Mesodermal cell (in vitro differentiated cells): ENCODE measurements at regions not wholly inside any gene's neighbourhood (a gene's known extent, or its start where the extent isn't known, plus 50 kb on each side); places are given as distances from the start of the nearest gene placed in this dataset.

Experiments used
- H3K27ac ChIP-seq: 2 replicates; pipeline ENCODE4 v1.7.0; 2013; ENCODE audit warnings: mild to moderate bottlenecking, low read depth, low read length, moderate library complexity; ENCODE audit not compliant: severe bottlenecking
- H3K36me3 ChIP-seq: 2 replicates; pipeline ENCODE4 v1.7.1; 2013; ENCODE audit warnings: mild to moderate bottlenecking, low read length, moderate library complexity; ENCODE audit not compliant: control insufficient read depth, insufficient read depth
- H3K4me1 ChIP-seq: one replicate; pipeline ENCODE4 v1.7.1; 2013; ENCODE audit warnings: mild to moderate bottlenecking, low read length; ENCODE audit not compliant: insufficient read depth, control insufficient read depth, poor library complexity, severe bottlenecking
- H3K4me3 ChIP-seq: 2 replicates; pipeline ENCODE4 v1.7.0; 2013; ENCODE audit warnings: low read length, control low read depth, mild to moderate bottlenecking; ENCODE audit not compliant: insufficient read depth, poor library complexity, severe bottlenecking; ENCODE audit errors: extremely low read depth
- H3K9me3 ChIP-seq: 2 replicates; pipeline ENCODE4 v1.7.1; 2013; ENCODE audit warnings: mild to moderate bottlenecking, low read length, moderate library complexity; ENCODE audit not compliant: control insufficient read depth
- WGBS, 2 experiments: methylation state at CpG; one replicate each; pipeline ENCODE4 v1.1.5; 2013; ENCODE audit warnings: missing lambda C conversion rate in 2 of 2; ENCODE audit not compliant: insufficient coverage in 2 of 2; 5-methylcytosine and 5-hydroxymethylcytosine counted together

GRCh38 chr1:187469836-187470235, 641.1 kb downstream of the PLA2G4A start:
- Histone ChIP-seq H3K4me1 (no peaks in the 10 kb centered on the region), H3K36me3 (no peaks in the 10 kb centered on the region), H3K27ac (no peak overlapping the region), H3K9me3 (peaks cover 3% of the 10 kb centered on the region), H3K4me3 (no peak overlapping the region)
- WGBS, 2 experiments = no CpG with 5 or more reads among the region's 2 CpGs

- Histone ChIP-seq H3K36me3 (no peaks in the 10 kb centered on the region), H3K4me1 (no peaks in the 10 kb centered on the region), H3K27ac (no peak overlapping the region), H3K9me3 (no peaks in the 10 kb centered on the region), H3K4me3 (no peak overlapping the region)
- WGBS, 2 experiments = 84 to 100% methylated on average over 2 of the region's 2 CpGs
These were observed 642.8 kb downstream of the PLA2G4A start for GRCh38 chr1:187471555-187471954.

GRCh38 chr1:187474336-187474735, 645.6 kb downstream of the PLA2G4A start:
- Histone ChIP-seq H3K4me3 (no peak overlapping the region), H3K36me3 (no peaks in the 10 kb centered on the region), H3K27ac (no peak overlapping the region), H3K4me1 (no peaks in the 10 kb centered on the region), H3K9me3 (no peaks in the 10 kb centered on the region)
- 75 to 100% methylated on average over 1 to 2 of the region's 2 CpGs for WGBS, 2 experiments

- no peak overlapping the region for H3K27ac ChIP-seq
- H3K4me1 ChIP-seq = no peaks in the 10 kb centered on the region
- 100% methylated on average over 1 of the region's 3 CpGs; no CpG with 5 or more reads in 1 of the 2 experiments for WGBS, 2 experiments
- H3K9me3 ChIP-seq = no peaks in the 10 kb centered on the region
- H3K36me3 ChIP-seq = no peaks in the 10 kb centered on the region
- H3K4me3 ChIP-seq = no peak overlapping the region
These were observed 647.9 kb downstream of the PLA2G4A start for GRCh38 chr1:187476671-187477070.

- Histone ChIP-seq H3K4me3 (no peak overlapping the region), H3K9me3 (no peaks in the 10 kb centered on the region), H3K27ac (no peak overlapping the region), H3K4me1 (no peaks in the 10 kb centered on the region), H3K36me3 (no peaks in the 10 kb centered on the region)
- 100% methylated on average over 1 of the region's 2 CpGs for WGBS, 2 experiments
These were observed 648.4 kb downstream of the PLA2G4A start for GRCh38 chr1:187477103-187477502.

GRCh38 chr1:187477535-187477934, 648.8 kb downstream of the PLA2G4A start:
- 67% methylated on average over 1 of the region's 4 CpGs; no CpG with 5 or more reads in 1 of the 2 experiments for WGBS, 2 experiments

GRCh38 chr1:187481581-187482148, 652.9 kb downstream of the PLA2G4A start:
- Histone ChIP-seq H3K4me3 (no peak overlapping the region), H3K36me3 (no peaks in the 10 kb centered on the region), H3K9me3 (no peaks in the 10 kb centered on the region), H3K4me1 (no peaks in the 10 kb centered on the region), H3K27ac (no peak overlapping the region)
- 94 to 98% methylated on average over 6 to 7 of the region's 10 CpGs for WGBS, 2 experiments

More at GRCh38 chr1:187477535-187477934, 648.8 kb downstream of the PLA2G4A start:
- Histone ChIP-seq H3K27ac (no peak overlapping the region), H3K9me3 (no peaks in the 10 kb centered on the region), H3K36me3 (no peaks in the 10 kb centered on the region), H3K4me3 (no peak overlapping the region), H3K4me1 (no peaks in the 10 kb centered on the region)

GRCh38 chr1:187490266-187490665, 661.5 kb downstream of the PLA2G4A start:
- Histone ChIP-seq H3K27ac (no peak overlapping the region), H3K4me1 (no peaks in the 10 kb centered on the region), H3K4me3 (no peak overlapping the region), H3K9me3 (no peaks in the 10 kb centered on the region), H3K36me3 (no peaks in the 10 kb centered on the region)
- 100% methylated on average over 1 of the region's 3 CpGs; no CpG with 5 or more reads in 1 of the 2 experiments for WGBS, 2 experiments

- Histone ChIP-seq H3K36me3 (no peaks in the 10 kb centered on the region), H3K4me1 (no peaks in the 10 kb centered on the region), H3K9me3 (no peaks in the 10 kb centered on the region), H3K4me3 (no peak overlapping the region), H3K27ac (no peak overlapping the region)
- WGBS, 2 experiments = 91 to 93% methylated on average over 3 of the region's 5 CpGs
These were observed 662.5 kb downstream of the PLA2G4A start for GRCh38 chr1:187491082-187491720.

GRCh38 chr1:187498028-187498427, 669.3 kb downstream of the PLA2G4A start:
- Histone ChIP-seq H3K4me3 (no peak overlapping the region), H3K27ac (no peak overlapping the region), H3K9me3 (no peaks in the 10 kb centered on the region), H3K4me1 (peaks cover 5% of the 10 kb centered on the region), H3K36me3 (no peaks in the 10 kb centered on the region)
- no CpG with 5 or more reads among the region's 1 CpG for WGBS, 2 experiments

- Histone ChIP-seq H3K36me3 (no peaks in the 10 kb centered on the region), H3K9me3 (no peaks in the 10 kb centered on the region), H3K4me1 (peaks cover 5% of the 10 kb centered on the region), H3K4me3 (no peak overlapping the region), H3K27ac (no peak overlapping the region)
These were observed 676.0 kb downstream of the PLA2G4A start for GRCh38 chr1:187504779-187505178.
